Left renal cortex interstitium (tissue), 4 donors: ENCODE measurements at regions not wholly inside any gene's neighbourhood (a gene's known extent, or its start where the extent isn't known, plus 50 kb on each side); places are given as distances from the start of the nearest gene placed in this dataset.

Source experiments
- DNase-seq, 4 donors: peaks; one replicate each; pipeline ENCODE4 v3.0.0-alpha.2; 2013; ENCODE audit warnings: low read depth in 4 of 4, low spot score in 2 of 4, missing footprints in 1 of 4

DNA sequence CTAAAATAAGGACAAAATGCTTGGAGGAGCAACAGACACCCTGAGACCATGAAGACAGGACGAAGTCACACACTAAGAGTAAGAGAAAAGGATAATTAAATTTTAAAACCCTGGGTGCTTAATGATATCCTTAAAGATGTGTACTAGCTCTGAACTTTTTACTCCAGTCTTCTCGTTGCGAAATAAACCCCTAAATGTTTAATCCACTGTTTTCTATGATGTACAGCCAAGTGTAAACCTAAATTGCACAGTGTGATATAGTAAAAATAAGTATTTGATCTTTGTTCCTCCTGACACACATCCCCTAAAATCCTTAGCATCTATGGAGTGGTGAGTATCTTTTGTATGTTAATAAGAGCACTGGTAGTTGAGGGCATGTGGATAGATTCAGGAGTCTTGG is 157.5 kb upstream of the PKDCC start:
- no peak for DNase-seq

DNA sequence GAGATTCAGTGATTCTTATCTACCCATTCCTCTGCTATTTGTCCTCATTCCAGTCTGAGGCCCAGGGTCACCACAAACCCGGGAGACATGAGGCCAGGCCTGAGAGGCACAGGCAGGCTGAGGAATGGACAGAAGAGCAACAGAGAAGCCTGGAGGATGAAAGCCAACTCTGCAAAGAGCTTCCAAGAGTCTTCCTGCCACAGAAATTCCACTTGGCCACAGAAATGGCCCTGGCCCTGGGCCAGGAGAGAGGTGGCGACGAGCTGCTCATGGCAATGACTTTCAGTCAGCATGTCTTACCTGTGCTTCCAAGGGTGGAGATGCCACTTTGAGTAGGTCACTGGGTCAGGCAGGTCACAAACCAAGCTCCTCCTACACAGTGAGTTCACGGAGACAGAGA is 155.3 kb upstream of the PKDCC start:
- no peak for DNase-seq

DNA sequence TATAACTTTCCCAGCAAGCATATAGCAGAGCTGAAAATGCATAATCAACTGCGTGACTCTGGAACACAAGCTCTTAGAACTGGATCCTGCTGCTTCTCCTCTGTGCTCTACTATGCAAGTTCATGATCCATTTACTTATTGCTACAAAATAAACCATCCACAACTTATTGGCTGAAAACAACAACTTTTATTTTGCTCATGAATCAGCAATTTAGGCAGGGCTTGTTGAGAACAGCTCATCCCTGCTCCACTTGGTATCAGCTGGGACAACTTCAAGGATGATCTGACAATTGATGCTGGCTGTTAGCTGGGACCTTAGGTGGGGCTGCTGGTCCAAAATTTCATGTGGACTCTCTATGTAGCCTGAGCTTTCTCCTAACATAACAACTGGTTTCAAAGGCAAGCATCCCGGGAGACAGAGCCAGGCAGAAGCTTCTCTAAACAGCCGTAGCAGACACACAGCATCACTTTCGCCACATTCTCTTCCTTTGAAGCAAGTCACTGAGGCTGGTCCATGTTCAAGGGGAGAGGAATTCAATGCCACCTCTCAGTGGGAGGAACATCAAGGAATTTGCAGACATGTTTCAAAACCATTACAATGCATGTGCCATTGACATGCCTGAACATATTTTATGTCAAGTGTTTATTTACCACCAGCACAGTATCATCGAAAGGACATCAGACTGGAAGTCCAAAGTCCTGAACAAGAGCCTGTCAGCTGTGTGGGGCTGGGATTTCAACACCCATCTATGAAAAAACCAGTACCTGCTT is 153.1 kb upstream of the PKDCC start:
- DNase-seq: no peak

DNA sequence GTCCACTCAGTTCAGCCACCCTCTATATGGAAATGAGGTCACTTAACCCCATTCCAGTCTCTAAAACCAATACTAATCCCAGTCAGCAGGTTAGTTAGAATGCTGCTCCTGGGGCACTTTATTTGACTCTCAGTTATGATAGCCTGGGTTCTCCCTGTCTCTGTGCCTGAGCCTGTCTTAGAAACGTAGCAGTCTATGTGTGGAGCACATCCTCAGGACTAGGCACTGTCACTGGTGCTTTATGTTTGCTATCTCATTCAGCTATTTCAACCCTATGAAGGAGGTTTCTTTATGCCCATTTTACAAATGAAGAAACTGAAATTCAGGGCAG is 152.5 kb upstream of the PKDCC start:
- no peak for DNase-seq

DNA sequence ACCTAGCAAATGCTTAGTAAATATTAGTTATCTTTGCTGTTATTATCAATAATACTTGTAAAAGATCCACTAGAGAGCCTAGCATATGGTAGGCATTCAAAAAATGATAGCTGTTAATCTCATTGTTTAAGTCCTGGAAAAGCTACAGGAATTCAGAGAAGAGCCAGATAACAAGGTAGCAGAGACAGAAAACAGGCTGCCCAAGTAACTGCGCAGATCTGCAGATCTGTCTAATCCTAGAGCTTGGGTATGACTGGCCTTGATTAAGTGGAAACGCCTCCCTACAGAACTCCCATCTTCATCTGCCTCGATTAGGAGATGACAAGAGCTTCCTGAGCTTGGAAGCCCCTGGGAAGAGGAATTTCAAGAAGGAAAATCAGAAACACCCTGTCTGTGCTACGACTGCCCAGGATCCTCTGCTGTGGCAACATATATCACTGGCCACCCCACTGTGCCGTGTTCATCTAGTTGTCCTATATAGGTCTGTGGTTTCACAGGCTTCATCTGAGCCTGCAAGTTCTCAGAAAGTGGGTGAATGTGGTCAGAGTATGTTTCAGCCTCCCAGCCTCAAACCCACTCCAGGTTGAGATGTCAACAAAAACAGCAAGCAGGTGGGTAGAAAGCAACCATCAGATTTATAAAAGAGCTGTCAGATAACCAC is 151.5 kb upstream of the PKDCC start:
- DNase-seq: no peak

DNA sequence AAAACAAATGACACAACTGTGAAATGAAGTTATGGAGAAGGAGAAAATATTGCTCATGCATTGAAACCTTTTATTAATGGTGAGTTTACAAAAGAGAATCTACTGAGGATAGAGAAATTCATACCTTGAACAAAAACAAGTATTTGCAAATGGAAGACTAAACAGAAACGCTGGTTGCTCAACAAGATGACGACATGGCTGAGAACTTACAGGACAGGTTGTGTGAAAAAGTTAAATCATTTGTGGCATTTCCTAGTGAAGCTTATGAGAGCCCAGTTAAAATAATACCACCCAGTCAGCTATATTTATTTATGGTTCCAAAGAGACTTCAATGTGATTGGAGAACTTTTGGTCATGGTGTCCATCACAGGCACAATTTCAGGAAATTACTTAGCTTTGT is 148.6 kb upstream of the PKDCC start:
- DNase-seq: no peak

DNA sequence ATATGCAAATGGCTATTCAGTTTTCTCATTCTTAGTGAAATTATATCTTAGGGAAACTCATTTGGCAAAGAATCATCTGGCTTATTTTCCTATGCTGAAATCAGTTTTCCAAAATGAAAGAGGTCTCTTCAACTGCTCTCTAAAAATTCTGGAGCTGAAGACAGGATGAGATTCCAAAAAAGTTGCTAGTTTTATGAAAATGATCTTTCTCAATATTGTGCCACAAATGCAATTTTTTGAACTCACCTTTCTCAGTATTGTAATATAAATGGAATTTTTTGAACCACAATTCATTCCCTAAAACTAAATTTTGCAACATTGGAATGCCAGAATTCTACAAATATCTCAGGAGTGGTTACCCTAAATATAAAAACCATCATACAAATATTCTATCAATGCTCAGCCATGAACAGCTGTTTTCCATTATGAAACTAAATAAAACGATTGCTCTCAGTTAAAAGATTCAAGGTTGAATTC is 147.7 kb upstream of the PKDCC start:
- no peak for DNase-seq

DNA sequence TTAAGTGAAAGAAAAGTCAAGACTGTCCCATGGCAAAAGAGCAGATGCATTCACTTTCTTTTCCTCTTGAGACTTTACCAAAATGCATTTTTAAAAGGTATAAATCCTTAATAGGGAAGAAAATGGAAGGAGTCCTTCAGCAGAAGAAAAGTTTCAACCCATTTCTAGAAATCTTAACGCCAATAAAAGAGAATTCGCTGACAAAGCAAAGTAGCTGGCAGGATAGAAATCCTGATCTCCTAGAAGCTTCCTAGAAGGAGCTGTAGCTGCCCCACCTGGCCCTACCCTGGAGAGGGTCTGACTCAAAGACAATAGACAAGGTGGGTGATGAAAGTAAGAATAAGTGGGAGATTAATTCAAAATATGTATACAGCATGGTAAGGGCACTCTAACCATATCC is 144.9 kb upstream of the PKDCC start:
- DNase-seq: no peak

DNA sequence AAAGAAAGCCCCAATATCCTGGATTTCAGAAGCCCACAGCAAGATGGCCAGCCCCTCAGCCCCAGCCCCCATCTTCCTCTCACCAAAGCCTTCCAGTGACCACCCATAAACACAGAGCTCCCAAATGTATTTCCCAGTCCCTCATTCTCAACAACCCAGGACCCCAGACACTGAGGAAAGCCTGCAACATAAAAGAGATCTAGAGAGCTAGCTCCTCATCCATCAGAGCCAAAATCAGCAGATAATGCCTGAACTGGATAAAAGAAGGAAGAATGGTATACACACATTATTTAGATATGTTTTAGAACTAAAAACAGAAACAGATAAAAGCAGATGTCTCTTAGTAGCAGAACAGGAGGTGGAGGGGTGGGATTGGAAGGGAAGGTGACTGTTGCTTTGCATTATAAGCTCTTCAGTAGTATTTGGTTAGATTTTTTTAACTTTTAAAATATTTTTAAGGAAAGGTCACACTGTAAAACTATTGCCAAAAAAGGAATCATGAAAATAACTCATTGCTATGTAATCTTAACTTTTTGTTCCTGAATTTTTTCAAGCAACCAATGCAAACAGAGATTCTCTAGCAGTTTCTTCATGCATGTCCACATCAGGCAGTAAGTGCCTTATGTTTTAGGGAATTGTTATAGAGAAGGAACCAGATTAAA is 144.2 kb upstream of the PKDCC start:
- DNase-seq: no peak

DNA sequence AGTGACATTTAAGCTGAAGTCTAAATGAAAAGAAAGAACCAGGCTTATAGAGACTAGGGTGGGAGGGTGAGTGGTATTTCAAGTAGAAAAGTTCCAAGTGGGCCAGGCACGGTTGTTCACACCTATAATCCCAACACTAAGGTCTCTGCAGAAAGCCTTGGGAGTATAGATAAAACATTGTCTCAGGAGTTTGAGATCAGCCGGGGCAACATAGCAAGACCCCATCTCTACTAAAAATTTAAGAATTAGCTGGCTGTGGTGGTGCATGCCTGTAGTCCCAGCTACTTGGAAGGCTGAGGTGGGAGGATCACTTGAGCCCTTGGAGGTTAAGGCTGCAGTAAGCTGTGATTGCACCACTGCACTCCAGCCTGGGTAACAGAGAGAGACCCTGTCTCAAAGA is 143.4 kb upstream of the PKDCC start:
- no peak for DNase-seq

DNA sequence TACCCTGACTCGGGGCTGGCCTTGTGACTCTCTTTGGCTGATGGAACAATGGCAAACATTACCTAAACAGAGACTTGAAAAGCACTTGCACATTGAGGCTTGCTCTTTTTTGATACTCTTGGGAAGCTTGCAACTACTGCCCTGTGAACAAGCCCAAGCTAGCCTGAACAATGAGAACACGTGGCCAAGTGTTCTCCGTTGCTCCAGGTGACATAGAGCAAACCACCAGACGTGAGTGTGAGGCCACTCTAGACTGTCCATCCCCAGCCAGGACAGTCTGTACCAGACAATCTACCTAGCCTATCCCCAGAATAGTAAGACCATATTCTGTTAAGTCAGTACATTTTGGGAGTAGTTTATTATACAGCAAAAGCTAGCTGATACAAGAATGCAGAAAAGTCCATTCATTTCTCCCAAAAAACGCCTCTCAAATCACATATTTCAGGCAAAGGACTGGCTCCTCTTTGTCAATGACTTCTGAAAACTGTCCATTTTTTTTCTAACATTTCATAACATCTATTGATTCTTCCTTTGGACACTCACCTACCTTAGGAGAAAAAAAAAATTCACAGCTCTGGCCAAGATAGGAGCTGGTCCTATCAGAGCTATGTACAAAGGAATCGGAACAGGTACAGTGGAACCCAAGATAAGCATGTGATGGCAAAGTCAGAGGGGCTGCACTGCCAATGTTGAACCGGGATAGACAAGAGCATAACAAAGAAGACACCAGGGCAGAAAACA is 142.1 kb upstream of the PKDCC start:
- DNase-seq: no peak

DNA sequence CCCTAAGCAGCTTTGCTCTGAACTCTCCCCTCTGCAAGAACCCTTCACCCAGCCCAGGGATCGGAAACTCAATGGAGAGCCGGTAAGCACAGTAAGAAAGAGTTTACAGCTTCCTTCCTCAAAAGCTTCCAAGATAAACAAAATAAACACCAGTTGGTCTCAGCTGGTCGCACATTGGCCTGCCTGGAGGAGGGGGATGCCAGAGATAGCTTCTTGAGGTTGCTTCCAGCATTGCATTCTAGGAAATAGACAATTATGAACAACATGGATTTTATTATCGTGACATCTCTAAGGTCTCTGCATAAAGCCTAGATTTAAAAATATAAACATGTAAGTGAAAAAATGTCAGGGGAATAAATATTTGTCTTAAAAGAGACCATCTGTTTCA is 141.5 kb upstream of the PKDCC start:
- peak in 2 of 4 donors; percentile 74 to 76 for DNase-seq

DNA sequence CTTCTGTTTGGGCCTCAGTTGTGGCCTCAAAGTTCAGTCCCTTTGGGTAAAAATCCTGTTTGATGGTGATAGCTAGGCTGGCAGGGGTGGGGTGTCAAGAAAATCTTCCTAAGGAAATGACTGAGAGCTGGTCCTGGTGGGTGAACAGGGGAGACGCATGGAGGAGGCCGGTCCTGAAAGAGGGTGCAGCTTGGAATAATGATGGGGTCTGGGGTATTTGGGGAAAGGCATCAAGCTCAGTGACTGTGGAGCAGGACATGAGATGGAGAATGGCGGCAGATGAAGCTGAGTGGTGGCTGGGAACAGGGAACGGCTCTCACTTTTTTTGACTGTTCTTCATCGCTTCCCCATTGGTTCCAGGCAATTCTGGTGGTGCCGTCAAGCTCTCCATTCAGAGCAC is 140.7 kb upstream of the PKDCC start:
- DNase-seq: no peak

DNA sequence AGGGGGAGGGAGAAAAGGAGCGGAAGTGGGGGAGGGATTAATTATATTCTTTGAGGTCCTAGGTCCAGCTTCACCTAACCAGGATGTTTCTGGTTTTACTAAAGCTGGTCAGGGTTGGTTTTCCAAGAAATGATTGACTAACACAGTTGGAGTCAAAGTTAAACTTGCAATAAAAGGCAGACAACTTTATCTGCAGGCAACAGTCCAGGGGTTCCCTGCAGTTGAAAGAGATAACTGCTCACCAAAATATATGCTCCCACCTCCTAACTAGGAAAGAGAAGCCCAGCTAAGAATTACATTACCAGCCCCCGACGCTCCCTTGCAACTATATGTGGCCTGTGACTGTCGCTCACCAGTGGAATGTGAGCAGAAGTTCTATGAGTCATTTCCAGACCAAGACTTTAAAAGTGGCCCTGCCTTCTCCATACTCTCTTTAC is 140.0 kb upstream of the PKDCC start:
- no peak for DNase-seq

DNA sequence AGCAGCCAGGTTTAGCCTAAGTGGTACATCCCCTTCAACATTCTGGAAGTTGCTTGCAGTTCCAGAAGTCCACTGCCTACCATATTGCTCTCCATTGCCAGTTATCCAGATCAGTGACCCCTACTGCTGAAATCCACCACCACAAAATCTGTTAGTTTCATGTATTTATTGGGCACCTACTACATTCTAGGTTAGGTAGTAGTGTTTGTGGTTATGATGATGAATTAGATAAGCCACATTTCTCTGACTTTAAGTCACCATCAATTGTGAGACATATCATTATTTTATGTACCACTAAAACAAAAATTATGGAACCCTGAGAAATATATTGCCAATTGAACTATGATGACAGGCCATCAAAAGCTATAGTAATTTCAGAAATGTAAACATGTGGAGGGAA is 139.5 kb upstream of the PKDCC start:
- no peak for DNase-seq

DNA sequence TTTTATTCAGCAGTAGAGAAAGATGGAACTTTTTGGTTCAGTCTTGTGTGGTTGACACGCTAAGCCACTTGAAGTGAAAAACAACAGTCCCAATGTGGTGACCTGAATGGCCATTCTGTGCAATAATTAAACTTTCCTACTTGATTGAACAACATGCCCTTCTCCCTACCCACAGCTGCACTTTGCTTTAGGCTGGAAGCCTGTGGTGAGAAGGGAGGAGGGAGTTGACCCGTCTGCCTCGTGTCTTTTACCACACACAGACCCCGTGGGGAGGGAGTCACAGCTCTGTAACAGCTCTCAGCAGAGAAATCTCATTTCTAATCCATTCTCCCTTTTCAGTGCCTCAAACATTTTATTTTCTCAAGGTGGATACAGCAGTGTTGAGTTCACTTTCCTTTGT is 138.2 kb upstream of the PKDCC start:
- DNase-seq: no peak

DNA sequence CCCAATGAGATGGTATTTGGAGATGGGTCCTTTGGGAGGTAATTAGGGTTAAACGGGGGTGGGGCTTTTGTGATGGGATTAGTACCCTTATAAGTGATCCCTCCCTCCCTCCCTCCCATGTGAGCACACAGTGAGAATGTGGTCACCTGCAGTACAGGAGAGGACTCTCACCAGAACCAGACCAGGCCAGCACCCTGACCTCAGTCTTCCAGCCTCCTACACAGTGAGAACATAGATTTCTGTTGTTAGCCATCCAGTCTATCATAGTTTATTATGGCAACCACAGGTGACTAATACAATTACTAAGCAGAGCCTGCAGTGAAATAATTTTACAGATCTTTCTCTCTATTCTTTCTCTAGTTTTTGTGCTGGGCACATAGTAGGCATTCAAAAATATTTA is 137.7 kb upstream of the PKDCC start:
- DNase-seq: no peak

DNA sequence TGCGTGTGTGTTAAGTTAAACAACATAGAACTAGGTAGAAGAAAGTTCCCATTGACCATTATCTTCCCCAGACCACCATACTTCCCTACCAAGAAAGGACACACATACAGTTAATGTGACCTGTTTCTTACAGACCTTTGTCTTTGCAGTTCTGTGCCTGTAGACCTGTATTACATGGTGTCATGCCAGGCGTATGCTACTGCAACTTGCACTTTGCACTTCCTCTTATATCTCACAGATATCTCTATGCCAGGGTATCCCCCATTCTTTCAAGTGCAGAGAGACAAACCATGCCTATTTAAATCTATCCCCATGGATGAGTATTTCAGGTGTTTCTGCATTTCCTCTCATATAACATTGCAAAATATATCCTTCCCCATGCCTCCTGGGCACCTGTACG is 136.8 kb upstream of the PKDCC start:
- DNase-seq: no peak

DNA sequence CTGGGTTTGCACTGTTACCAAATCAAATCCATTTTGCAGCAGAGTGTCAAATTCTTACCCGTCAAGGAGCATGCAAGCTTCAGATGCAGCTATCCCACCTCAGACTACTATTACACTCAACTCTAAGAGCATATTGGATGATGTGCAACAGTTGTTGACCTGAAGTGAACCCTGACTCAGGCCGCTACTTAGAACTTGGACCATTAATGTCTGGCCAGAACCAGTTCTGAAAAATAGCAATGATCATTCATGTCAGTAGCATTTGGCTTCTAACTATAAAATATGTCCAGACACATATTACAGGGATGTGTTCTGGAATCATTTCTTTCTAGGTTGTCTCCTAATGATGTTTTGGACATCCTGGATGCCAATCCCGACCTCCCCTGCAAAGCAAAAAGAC is 135.5 kb upstream of the PKDCC start:
- no peak for DNase-seq

DNA sequence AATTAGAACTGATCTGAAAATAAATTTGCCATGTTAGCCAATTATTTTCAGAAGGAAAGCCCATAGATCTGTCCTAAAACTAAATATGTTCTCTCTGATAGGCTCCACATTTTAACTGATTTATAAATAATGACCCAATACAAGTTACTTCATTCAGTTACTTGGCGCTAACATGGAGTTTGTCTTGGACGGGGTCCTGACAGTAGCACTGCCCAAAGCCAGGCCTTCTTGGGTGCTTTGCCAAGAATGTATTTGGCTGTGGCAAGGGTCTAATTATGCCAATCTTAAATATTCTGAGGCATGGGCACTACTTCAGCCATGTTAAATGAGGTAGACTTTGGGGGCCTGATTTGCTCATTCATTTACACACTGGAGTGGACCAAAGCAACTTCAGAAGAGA is 135.0 kb upstream of the PKDCC start:
- DNase-seq: no peak

DNA sequence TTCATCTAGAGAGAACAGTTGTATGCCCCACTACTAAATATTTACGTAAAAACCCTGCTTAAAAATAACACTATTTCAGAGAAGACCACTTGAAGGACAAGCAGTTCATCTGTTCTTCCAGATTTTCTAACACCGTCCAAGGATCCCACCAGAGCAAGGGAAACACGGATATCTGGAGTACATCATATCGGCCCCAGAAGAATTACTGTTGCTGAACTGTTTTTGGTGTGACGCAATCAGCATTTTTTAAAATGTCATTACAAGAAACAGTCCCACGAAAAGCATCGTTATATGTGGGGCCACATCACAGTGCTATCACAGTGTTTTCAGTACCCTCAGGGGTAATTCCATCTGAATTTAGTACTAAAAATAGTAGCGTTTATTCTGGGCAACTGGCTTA is 134.5 kb upstream of the PKDCC start:
- DNase-seq: no peak
